Neural cell (in vitro differentiated cells): ENCODE measurements at regions not wholly inside any gene's neighbourhood (a gene's known extent, or its start where the extent isn't known, plus 50 kb on each side); places are given as distances from the start of the nearest gene placed in this dataset.
A peak's percentile ranks its signal among the peaks of the same experiment; 100 is the strongest.

Experiments
- CTCF ChIP-seq: fragments of 450-650 bp; IDR thresholded peaks from 2 replicates; pipeline ENCODE4 v1.5.1; 2014; ENCODE audit warnings: antibody characterized with exemption, mild to moderate bottlenecking, moderate library complexity; ENCODE audit not compliant: poor library complexity, severe bottlenecking
- EP300 ChIP-seq: fragments of 450-650 bp; conservative IDR thresholded peaks from 2 replicates; pipeline ENCODE4 v1.6.1; 2014; ENCODE audit warnings: antibody characterized with exemption, mild to moderate bottlenecking, moderate library complexity; ENCODE audit not compliant: poor library complexity, severe bottlenecking
- EZH2 ChIP-seq: fragments of 200-600, 300-800 bp; shearing (Covaris generic), sonication (generic); IDR thresholded peaks from 2 replicates; pipeline ENCODE4 v1.6.1; 2014; ENCODE audit warnings: antibody characterized with exemption, low read length, borderline replicate concordance, mild to moderate bottlenecking; ENCODE audit not compliant: insufficient read depth, poor library complexity, severe bottlenecking
- MXI1 ChIP-seq: fragments of 450-650 bp; conservative IDR thresholded peaks from 2 replicates; pipeline ENCODE4 v1.6.1; 2014; ENCODE audit warnings: antibody characterized with exemption, mild to moderate bottlenecking; ENCODE audit not compliant: poor library complexity, severe bottlenecking
- POLR2AphosphoS5 ChIP-seq: IDR thresholded peaks from 2 replicates; pipeline ENCODE4 v1.6.1; 2012
- TAF1 ChIP-seq: IDR thresholded peaks from 2 replicates; pipeline ENCODE4 v1.6.1; 2012; ENCODE audit warnings: low read depth

DNA sequence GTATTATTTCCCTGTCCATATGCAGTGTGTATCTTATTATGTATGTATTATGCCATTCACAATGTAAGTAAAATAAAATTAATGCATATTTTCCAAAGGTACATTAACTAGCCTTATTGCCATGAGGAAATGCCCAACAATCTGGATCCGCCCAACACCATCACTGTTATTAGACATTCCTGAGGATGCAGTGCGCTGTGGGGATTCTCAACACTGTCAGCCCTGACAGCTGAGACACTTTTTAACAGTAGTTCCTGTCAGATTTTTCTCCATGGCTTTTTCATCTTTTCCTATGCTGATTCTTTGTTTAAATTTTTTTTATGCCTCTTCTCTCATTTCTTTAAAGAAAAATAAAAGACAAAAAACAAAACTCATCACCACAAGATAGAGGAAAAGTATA is 1632.9 kb upstream of the PABPC4L start:
- no peak for TF ChIP-seq CTCF
- TF ChIP-seq POLR2AphosphoS5, result peak; percentile 85
- TF ChIP-seq EP300, result peak; percentile 95
- TF ChIP-seq EZH2, result no peak
- TF ChIP-seq MXI1, result no peak
- no peak for TF ChIP-seq TAF1
